H1 (cell line): ENCODE measurements at regions not wholly inside any gene's neighbourhood (a gene's known extent, or its start where the extent isn't known, plus 50 kb on each side); places are given as distances from the start of the nearest gene placed in this dataset.

Source experiments
- CTCF ChIA-PET: fragments of 300-600 bp; sonication (Branson Sonifier 250); formaldehyde crosslinking; loops from one replicate; lab custom pipeline; 2021; ENCODE audit not compliant: partially characterized antibody; lab: Charles Lee
- POLR2A ChIA-PET: fragments of 300-600 bp; sonication (Branson Sonifier 250); formaldehyde crosslinking; loops from one replicate; lab custom pipeline; 2021; ENCODE audit warnings: inconsistent platforms; ENCODE audit not compliant: partially characterized antibody; lab: Charles Lee
- DNase-seq, 2 experiments: peaks; one replicate each; pipeline versions ENCODE4 v3.0.0 to v3.0.0-alpha.2; 2010 to 2022; ENCODE audit warnings: low spot score in 2 of 2, low read depth in 1 of 2, mixed read lengths in 1 of 2
- FAIRE-seq: peaks from 2 replicates; lab custom pipeline; 2011; peaks lifted over from hg19 to GRCh38; lab: Jason Lieb, UNC
- H2AFZ ChIP-seq: 2 replicates; pipeline ENCODE4 v1.8.1; 2012; ENCODE audit warnings: low read length, inconsistent platforms
- H2AK5ac ChIP-seq: 2 replicates; pipeline ENCODE4 v1.6.1; 2013; ENCODE audit warnings: low read depth, low read length
- H2BK120ac ChIP-seq: replicated peaks from 2 replicates; pipeline ENCODE3; 2013; ENCODE audit warnings: low read depth, low read length, inconsistent platforms
- H2BK12ac ChIP-seq: 2 replicates; pipeline ENCODE4 v1.6.1; 2013; ENCODE audit warnings: low read depth, low read length
- H2BK15ac ChIP-seq: 2 replicates; pipeline ENCODE4 v1.6.1; 2013; ENCODE audit warnings: low read length
- H2BK20ac ChIP-seq: 2 replicates; pipeline ENCODE4 v1.6.1; 2013; ENCODE audit warnings: low read length
- H2BK5ac ChIP-seq: 2 replicates; pipeline ENCODE4 v1.6.1; 2013; ENCODE audit warnings: low read depth, low read length
- H3K14ac ChIP-seq: 2 replicates; pipeline ENCODE4 v1.6.1; 2013; ENCODE audit warnings: inconsistent platforms; ENCODE audit not compliant: insufficient read length
- H3K18ac ChIP-seq: 2 replicates; pipeline ENCODE4 v1.6.1; 2013; ENCODE audit warnings: low read length; ENCODE audit errors: extremely low read depth
- H3K23ac ChIP-seq: 2 replicates; pipeline ENCODE4 v1.6.1; 2013; ENCODE audit warnings: inconsistent platforms; ENCODE audit not compliant: insufficient read length
- H3K23me2 ChIP-seq: 2 replicates; pipeline ENCODE4 v1.6.1; 2013; ENCODE audit warnings: low read depth, low read length
- H3K27ac ChIP-seq: 2 replicates; pipeline ENCODE4 v1.6.1; 2011; ENCODE audit warnings: low read depth, low read length, inconsistent platforms
- H3K27me3 ChIP-seq, 4 experiments: replicated peaks in 1 of 4; 1 replicate in 1 of 4; 2 replicates in 3 of 4; pipeline versions ENCODE4 v1.6.1 to v1.8.1; 2011 to 2013; ENCODE audit warnings: low read length in 3 of 4, mild to moderate bottlenecking in 3 of 4, inconsistent platforms in 2 of 4, mixed read lengths in 2 of 4, moderate library complexity in 1 of 4; ENCODE audit not compliant: control insufficient read depth in 3 of 4, insufficient read depth in 3 of 4; ENCODE audit errors: extremely low read depth in 1 of 4
- H3K36me3 ChIP-seq, 4 experiments: 2 replicates each; pipeline versions ENCODE4 v1.6.1 to v1.8.1; 2011 to 2013; ENCODE audit warnings: mild to moderate bottlenecking in 4 of 4, low read length in 3 of 4, moderate library complexity in 2 of 4, control low read depth in 1 of 4, inconsistent platforms in 1 of 4; ENCODE audit not compliant: insufficient read depth in 4 of 4, control insufficient read depth in 2 of 4
- H3K4ac ChIP-seq: replicated peaks from 2 replicates; pipeline ENCODE3; 2013; ENCODE audit warnings: low read length, low read depth, mixed read lengths, inconsistent platforms; ENCODE audit not compliant: insufficient read length
- H3K4me1 ChIP-seq, 4 experiments: replicated peaks in 1 of 4; 1 replicate in 1 of 4; 2 replicates in 3 of 4; pipeline versions ENCODE4 v1.6.1 to v1.8.1; 2011 to 2013; ENCODE audit warnings: low read length in 3 of 4, inconsistent platforms in 2 of 4, mixed read lengths in 1 of 4; ENCODE audit not compliant: insufficient read depth in 4 of 4, control insufficient read depth in 3 of 4
- H3K4me2 ChIP-seq, 2 experiments: 2 replicates each; pipeline versions ENCODE4 v1.6.1 to v1.8.1; 2011 to 2013; ENCODE audit warnings: low read depth in 2 of 2, low read length in 2 of 2, control low read depth in 1 of 2, inconsistent platforms in 1 of 2, mild to moderate bottlenecking in 1 of 2; ENCODE audit not compliant: insufficient read depth in 1 of 2
- H3K4me3 ChIP-seq, 4 experiments: fragments of 200-600, 300-600 bp in 1 of 4; sonication (generic), shearing (Covaris generic), sonication (Bioruptor Twin) in 1 of 4; 2 replicates each; pipeline versions ENCODE4 v1.5.1 to v1.8.1; 2011 to 2016; ENCODE audit warnings: low read length in 4 of 4, low read depth in 3 of 4, control low read depth in 2 of 4, inconsistent platforms in 2 of 4, mild to moderate bottlenecking in 2 of 4, mixed read lengths in 1 of 4, moderate library complexity in 1 of 4; ENCODE audit not compliant: insufficient read depth in 2 of 4; ENCODE audit errors: extremely low read depth in 1 of 4
- H3K56ac ChIP-seq: replicated peaks from 2 replicates; pipeline ENCODE3; 2013; ENCODE audit warnings: low read depth, mild to moderate bottlenecking, mixed read lengths, low read length, inconsistent platforms; ENCODE audit not compliant: insufficient read length
- H3K79me1 ChIP-seq: 2 replicates; pipeline ENCODE4 v1.6.1; 2013; ENCODE audit warnings: low read depth, low read length, control low read depth
- H3K79me2 ChIP-seq, 2 experiments: 2 replicates each; pipeline versions ENCODE4 v1.6.1 to v1.8.1; 2012 to 2013; ENCODE audit warnings: low read length in 2 of 2, mild to moderate bottlenecking in 2 of 2, inconsistent platforms in 1 of 2; ENCODE audit not compliant: insufficient read depth in 2 of 2, control insufficient read depth in 1 of 2
- H3K9ac ChIP-seq, 4 experiments: replicated peaks in 1 of 4; 1 replicate in 1 of 4; 2 replicates in 3 of 4; pipeline versions ENCODE4 v1.6.1 to v1.8.1; 2011 to 2013; ENCODE audit warnings: low read depth in 3 of 4, low read length in 3 of 4, control low read depth in 2 of 4, mild to moderate bottlenecking in 2 of 4, moderate library complexity in 2 of 4, inconsistent platforms in 1 of 4; ENCODE audit errors: extremely low read depth in 1 of 4
- H3K9me3 ChIP-seq, 2 experiments: 2 replicates each; pipeline versions ENCODE4 v1.6.1 to v1.8.1; 2012 to 2013; ENCODE audit warnings: mild to moderate bottlenecking in 2 of 2, moderate library complexity in 2 of 2, control low read depth in 1 of 2, inconsistent platforms in 1 of 2, low read depth in 1 of 2, low read length in 1 of 2, mixed read lengths in 1 of 2; ENCODE audit not compliant: insufficient read depth in 2 of 2
- H4K20me1 ChIP-seq, 2 experiments: replicated peaks in 1 of 2; 2 replicates each; pipeline versions ENCODE3 to v1.8.1; 2011 to 2013; ENCODE audit warnings: inconsistent platforms in 2 of 2, low read length in 2 of 2, mild to moderate bottlenecking in 1 of 2; ENCODE audit not compliant: insufficient read depth in 2 of 2, control insufficient read depth in 1 of 2
- H4K5ac ChIP-seq: 2 replicates; pipeline ENCODE4 v1.6.1; 2013; ENCODE audit warnings: low read length, low read depth, mixed read lengths, inconsistent platforms; ENCODE audit not compliant: insufficient read length
- H4K8ac ChIP-seq: 2 replicates; pipeline ENCODE4 v1.8.0; 2013; ENCODE audit warnings: mild to moderate bottlenecking, moderate library complexity, low read length, inconsistent platforms; ENCODE audit not compliant: insufficient read depth; ENCODE audit errors: extremely low read depth
- H4K91ac ChIP-seq: replicated peaks from 2 replicates; pipeline ENCODE3; 2013; ENCODE audit warnings: low read length, mixed read lengths, inconsistent platforms; ENCODE audit not compliant: insufficient read length
- ASH2L ChIP-seq: fragments of 200-600, 300-600 bp; sonication (generic); IDR thresholded peaks from one replicate; pipeline ENCODE4 v1.7.1; 2017; ENCODE audit warnings: low read length
- CBX8 ChIP-seq: fragments of 300-800, 300-1000 bp; sonication (generic); IDR thresholded peaks from 2 replicates; pipeline ENCODE4 v1.7.1; 2016; ENCODE audit warnings: low read depth, low read length, borderline replicate concordance
- CHD2 ChIP-seq: IDR thresholded peaks from 2 replicates; pipeline ENCODE4 v1.6.1; 2012; ENCODE audit warnings: low read length, improper control_type of control experiment
- CREB1 ChIP-seq: IDR thresholded peaks from 2 replicates; pipeline ENCODE4 v1.6.1; 2012; ENCODE audit warnings: inconsistent platforms
- EP300 ChIP-seq, 2 experiments: IDR thresholded peaks; 1 replicate in 1 of 2; 2 replicates in 1 of 2; pipeline ENCODE4 v1.6.1; 2011 to 2012; ENCODE audit warnings: low read depth in 2 of 2, low read length in 2 of 2, mild to moderate bottlenecking in 2 of 2, borderline replicate concordance in 1 of 2, inconsistent platforms in 1 of 2, moderate library complexity in 1 of 2
- EZH2 ChIP-seq: fragments of 200-600 bp; sonication (generic); IDR thresholded peaks from 2 replicates; pipeline ENCODE4 v1.7.1; 2012; ENCODE audit warnings: low read depth, mild to moderate bottlenecking, moderate library complexity, low read length, inconsistent platforms; ENCODE audit not compliant: severe bottlenecking
- HDAC6 ChIP-seq: IDR thresholded peaks from one replicate; pipeline ENCODE4 v1.7.1; 2012; ENCODE audit warnings: low read depth, mild to moderate bottlenecking, inconsistent platforms, low read length, moderate library complexity
- JUN ChIP-seq: IDR thresholded peaks from 2 replicates; pipeline ENCODE4 v1.6.1; 2011; ENCODE audit warnings: low read depth, mild to moderate bottlenecking, improper control_type of control experiment, low read length
- KDM4A ChIP-seq: IDR thresholded peaks from one replicate; pipeline ENCODE4 v1.7.1; 2012; ENCODE audit warnings: low read depth, mild to moderate bottlenecking, moderate library complexity, low read length, inconsistent platforms; ENCODE audit not compliant: severe bottlenecking
- NRF1 ChIP-seq: IDR thresholded peaks from 2 replicates; pipeline ENCODE4 v1.6.1; 2011; ENCODE audit warnings: mild to moderate bottlenecking, low read depth, low read length, improper control_type of control experiment
- PHF8 ChIP-seq: fragments of 200-600 bp; sonication (generic); conservative IDR thresholded peaks from 2 replicates; pipeline ENCODE4 v1.7.1; 2012; ENCODE audit warnings: low read depth, mild to moderate bottlenecking, inconsistent platforms, low read length, moderate library complexity
- RAD21 ChIP-seq, 2 experiments: IDR thresholded peaks in 1 of 2; conservative IDR thresholded peaks in 1 of 2; 2 replicates each; pipeline ENCODE4 v1.6.1; 2011; ENCODE audit warnings: low read depth in 2 of 2, low read length in 2 of 2, improper control_type of control experiment in 1 of 2, inconsistent platforms in 1 of 2, mild to moderate bottlenecking in 1 of 2, moderate library complexity in 1 of 2
- RXRA ChIP-seq: IDR thresholded peaks from 2 replicates; pipeline ENCODE4 v1.6.1; 2011; ENCODE audit warnings: low read depth, mild to moderate bottlenecking, low read length, moderate library complexity; ENCODE audit not compliant: insufficient read depth
- SUZ12 ChIP-seq: fragments of 200-600 bp; sonication (generic); IDR thresholded peaks from 2 replicates; pipeline ENCODE4 v1.6.1; 2012; ENCODE audit warnings: mild to moderate bottlenecking, inconsistent platforms, low read length, moderate library complexity, mixed read lengths
- TAF1 ChIP-seq: IDR thresholded peaks from 2 replicates; pipeline ENCODE4 v1.6.1; 2011; ENCODE audit warnings: mild to moderate bottlenecking, low read depth, low read length
- ZNF274 ChIP-seq: IDR thresholded peaks from 2 replicates; pipeline ENCODE4 v1.7.0; 2012; ENCODE audit warnings: low read length, borderline replicate concordance; ENCODE audit errors: extremely low read depth
- WGBS, 2 experiments: shearing (Covaris generic) in 1 of 2; methylation state at CpG; one replicate each; pipeline versions ENCODE4 v1.1.6 to v1.1.7; 2013 to 2015; ENCODE audit warnings: low lambda C conversion rate in 2 of 2, mixed read lengths in 2 of 2, inconsistent platforms in 1 of 2, low coverage in 1 of 2, missing lambda C conversion rate in 1 of 2; ENCODE audit not compliant: insufficient replicate concordance in 2 of 2, insufficient coverage in 1 of 2, insufficient read length in 1 of 2; ENCODE audit errors: extremely low coverage in 1 of 2, missing lambda C conversion rate in 1 of 2; 5-methylcytosine and 5-hydroxymethylcytosine counted together

GRCh38 chr21:17348357-17348756, 164.5 kb upstream of the CXADR start:
- ChIA-PET POLR2A (no interaction called here), CTCF (no interaction called here)
- TF ChIP-seq NRF1 (no peak), JUN (no peak), CREB1 (no peak), RXRA (no peak), CBX8 (no peak), EP300 (IDR thresholded peaks at IDR 0.05; ENCODE audit: borderline replicate concordance in 1 of 2, low read depth in 2 of 2, low read length in 2 of 2) (no peak), CHD2 (no peak), SUZ12 (no peak), PHF8 (no peak), KDM4A (no peak), TAF1 (no peak), ASH2L (no peak), ZNF274 (no peak), RAD21 (IDR thresholded peaks at IDR 0.05 in 1 of 2, conservative IDR thresholded peaks at IDR 0.05 in 1 of 2; ENCODE audit: low read depth in 2 of 2, low read length in 2 of 2) (no peak), HDAC6 (no peak), EZH2 (no peak)

More at GRCh38 chr21:17348357-17348756, 164.5 kb upstream of the CXADR start:
- FAIRE-seq (no peak), DNase-seq (no peak)
- no peaks in the 10 kb centered on the region for H3K4me1 ChIP-seq
- no peaks in the 10 kb centered on the region for H3K79me2 ChIP-seq
- no peak overlapping the region for H2BK12ac ChIP-seq
- H3K36me3 ChIP-seq, result no peaks in the 10 kb centered on the region
- H4K8ac ChIP-seq, result no peak overlapping the region
- no peak overlapping the region for H3K27ac ChIP-seq
- no peak overlapping the region for H3K56ac ChIP-seq
- H2BK120ac ChIP-seq, result no peak overlapping the region
- H2BK15ac ChIP-seq, result no peak overlapping the region
- no peak overlapping the region for H3K9ac ChIP-seq
- no peak overlapping the region for H3K14ac ChIP-seq
- no peak overlapping the region for H4K91ac ChIP-seq
- no peak overlapping the region for H3K4me2 ChIP-seq
- H2BK5ac ChIP-seq, result no peak overlapping the region
- no peaks in the 10 kb centered on the region for H3K79me1 ChIP-seq
- no peak overlapping the region for H3K23ac ChIP-seq
- H3K4me3 ChIP-seq, result no peak overlapping the region
- no peak overlapping the region for H4K5ac ChIP-seq
- H4K20me1 ChIP-seq, result no peaks in the 10 kb centered on the region
- H2BK20ac ChIP-seq, result no peak overlapping the region
- H2AFZ ChIP-seq, result no peak overlapping the region
- H3K9me3 ChIP-seq, result no peaks in the 10 kb centered on the region; a peak in 1 of 4 replicates
- no peak overlapping the region for H3K4ac ChIP-seq
- no peaks in the 10 kb centered on the region for H3K23me2 ChIP-seq
- WGBS, 2 experiments, result 93% methylated on average over 3 of the region's 3 CpGs; no CpG with 5 or more reads in 1 of the 2 experiments
- H2AK5ac ChIP-seq, result no peak overlapping the region
- no peaks in the 10 kb centered on the region for H3K27me3 ChIP-seq
- H3K18ac ChIP-seq, result no peak overlapping the region
